T-helper 2 cell treated with Interferon-gamma antibody and Interleukin-4, amounts not matched to agents 5 μg/mL and 100 μg/mL, for 36 hours (primary cell): ENCODE measurements at regions not wholly inside any gene's neighbourhood (a gene's known extent, or its start where the extent isn't known, plus 50 kb on each side); places are given as distances from the start of the nearest gene placed in this dataset.

Experiments used
- DNase-seq: peaks from one replicate; pipeline ENCODE4 v3.0.0; 2021; ENCODE audit warnings: low spot score
- H3K27ac Mint-ChIP-seq: one replicate; pipeline ENCODE4 v1.8.0; 2021; ENCODE audit warnings: mild to moderate bottlenecking, mixed read lengths
- H3K27me3 Mint-ChIP-seq: one replicate; pipeline ENCODE4 v1.8.0; 2021; ENCODE audit warnings: low read depth, mixed read lengths
- H3K36me3 Mint-ChIP-seq: one replicate; pipeline ENCODE4 v1.8.0; 2021; ENCODE audit warnings: low read depth, mixed read lengths
- H3K4me1 Mint-ChIP-seq: one replicate; pipeline ENCODE4 v1.8.0; 2021; ENCODE audit warnings: low read depth, mixed read lengths
- H3K4me3 Mint-ChIP-seq: one replicate; pipeline ENCODE4 v1.8.0; 2022; ENCODE audit warnings: mild to moderate bottlenecking, moderate library complexity, mixed read lengths
- H3K9me3 Mint-ChIP-seq: one replicate; pipeline ENCODE4 v1.8.0; 2021; ENCODE audit warnings: mixed read lengths

GRCh38 chr3:144516026-144516425 is 544.4 kb downstream of the DIPK2A start:
- no peak overlapping the region for H3K27ac Mint-ChIP-seq
- H3K9me3 Mint-ChIP-seq, result no peaks in the 10 kb centered on the region
- H3K36me3 Mint-ChIP-seq, result no peaks in the 10 kb centered on the region
- no peaks in the 10 kb centered on the region for H3K4me1 Mint-ChIP-seq
- no peaks in the 10 kb centered on the region for H3K27me3 Mint-ChIP-seq
- DNase-seq, result no peak
- H3K4me3 Mint-ChIP-seq, result no peak overlapping the region

- Mint-ChIP-seq H3K4me1 (no peaks in the 10 kb centered on the region), H3K36me3 (no peaks in the 10 kb centered on the region), H3K27ac (no peak overlapping the region), H3K4me3 (no peak overlapping the region), H3K27me3 (no peaks in the 10 kb centered on the region), H3K9me3 (no peaks in the 10 kb centered on the region)
- DNase-seq, result no peak
Measured at GRCh38 chr3:144516589-144516988, 545.0 kb downstream of the DIPK2A start.

GRCh38 chr3:144521131-144521530 is 549.5 kb downstream of the DIPK2A start:
- Mint-ChIP-seq H3K4me3 (no peak overlapping the region), H3K27ac (no peak overlapping the region), H3K27me3 (no peaks in the 10 kb centered on the region), H3K9me3 (no peaks in the 10 kb centered on the region), H3K4me1 (no peaks in the 10 kb centered on the region), H3K36me3 (no peaks in the 10 kb centered on the region)
- no peak for DNase-seq

- H3K36me3 Mint-ChIP-seq, result no peaks in the 10 kb centered on the region
- H3K27me3 Mint-ChIP-seq, result no peaks in the 10 kb centered on the region
- H3K4me1 Mint-ChIP-seq, result no peaks in the 10 kb centered on the region
- DNase-seq, result no peak
- no peak overlapping the region for H3K27ac Mint-ChIP-seq
- H3K4me3 Mint-ChIP-seq, result no peak overlapping the region
- no peaks in the 10 kb centered on the region for H3K9me3 Mint-ChIP-seq
Measured at GRCh38 chr3:144522456-144522855, 550.8 kb downstream of the DIPK2A start.

GRCh38 chr3:144523396-144523795 is 551.8 kb downstream of the DIPK2A start:
- Mint-ChIP-seq H3K9me3 (no peaks in the 10 kb centered on the region), H3K4me1 (no peaks in the 10 kb centered on the region), H3K27me3 (no peaks in the 10 kb centered on the region), H3K36me3 (no peaks in the 10 kb centered on the region), H3K27ac (no peak overlapping the region), H3K4me3 (no peak overlapping the region)
- DNase-seq, result no peak

DNA sequence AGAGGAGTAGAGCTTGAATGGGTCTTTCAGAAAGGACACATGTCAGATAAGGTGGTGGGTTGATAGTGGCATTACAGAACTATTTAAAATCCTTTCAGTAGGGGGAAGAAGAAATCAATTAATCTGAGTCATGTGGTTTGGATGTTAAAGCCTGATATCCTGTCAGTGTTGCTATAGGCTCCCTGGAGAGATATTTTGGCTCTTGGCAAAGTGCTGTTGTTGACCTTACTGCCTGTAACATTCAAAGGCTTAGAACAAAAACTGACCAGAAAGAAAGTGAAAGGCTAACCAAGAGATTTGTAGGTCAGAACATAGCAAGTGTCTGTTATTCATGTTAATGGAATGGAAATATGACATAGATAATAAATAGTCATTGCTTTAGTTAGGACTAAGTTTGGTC is 552.9 kb downstream of the DIPK2A start:
- no peaks in the 10 kb centered on the region for H3K27me3 Mint-ChIP-seq
- DNase-seq, result no peak
- no peaks in the 10 kb centered on the region for H3K4me1 Mint-ChIP-seq
- no peak overlapping the region for H3K4me3 Mint-ChIP-seq
- H3K9me3 Mint-ChIP-seq, result no peaks in the 10 kb centered on the region
- no peak overlapping the region for H3K27ac Mint-ChIP-seq
- H3K36me3 Mint-ChIP-seq, result no peaks in the 10 kb centered on the region

DNA sequence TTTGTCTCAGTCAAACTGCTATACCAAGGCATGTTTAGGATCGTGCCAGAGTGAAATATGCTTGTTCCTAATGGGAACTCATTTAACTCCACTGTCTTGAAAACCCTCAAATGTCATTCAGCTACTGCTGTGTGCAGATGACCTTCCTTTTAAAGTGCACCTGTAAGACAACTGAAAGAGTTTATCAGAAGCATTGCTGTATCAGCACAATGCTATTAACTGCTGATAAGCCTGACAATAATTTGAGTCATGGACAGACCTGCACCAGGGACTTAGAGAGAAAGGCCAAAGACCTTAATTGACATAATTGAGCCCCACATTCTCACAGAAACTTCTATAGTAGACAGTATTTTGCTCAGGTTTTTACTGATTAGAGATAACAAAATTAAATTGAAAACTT is 557.9 kb downstream of the DIPK2A start:
- no peaks in the 10 kb centered on the region for H3K4me1 Mint-ChIP-seq
- no peaks in the 10 kb centered on the region for H3K36me3 Mint-ChIP-seq
- no peak overlapping the region for H3K27ac Mint-ChIP-seq
- H3K9me3 Mint-ChIP-seq, result no peaks in the 10 kb centered on the region
- H3K4me3 Mint-ChIP-seq, result no peak overlapping the region
- DNase-seq, result no peak
- no peaks in the 10 kb centered on the region for H3K27me3 Mint-ChIP-seq

- no peaks in the 10 kb centered on the region for H3K4me1 Mint-ChIP-seq
- no peaks in the 10 kb centered on the region for H3K36me3 Mint-ChIP-seq
- no peak overlapping the region for H3K4me3 Mint-ChIP-seq
- no peaks in the 10 kb centered on the region for H3K27me3 Mint-ChIP-seq
- H3K9me3 Mint-ChIP-seq, result no peaks in the 10 kb centered on the region
- DNase-seq, result no peak
- no peak overlapping the region for H3K27ac Mint-ChIP-seq
Measured at GRCh38 chr3:144544871-144545270, 573.2 kb downstream of the DIPK2A start.

GRCh38 chr3:144546539-144546938 is 574.9 kb downstream of the DIPK2A start:
- no peak for DNase-seq
- Mint-ChIP-seq H3K36me3 (no peaks in the 10 kb centered on the region), H3K9me3 (no peaks in the 10 kb centered on the region), H3K4me3 (no peak overlapping the region), H3K27ac (no peak overlapping the region), H3K27me3 (no peaks in the 10 kb centered on the region), H3K4me1 (no peaks in the 10 kb centered on the region)

- no peak overlapping the region for H3K4me3 Mint-ChIP-seq
- no peaks in the 10 kb centered on the region for H3K36me3 Mint-ChIP-seq
- DNase-seq, result no peak
- no peaks in the 10 kb centered on the region for H3K27me3 Mint-ChIP-seq
- no peaks in the 10 kb centered on the region for H3K4me1 Mint-ChIP-seq
- no peaks in the 10 kb centered on the region for H3K9me3 Mint-ChIP-seq
- H3K27ac Mint-ChIP-seq, result no peak overlapping the region
Measured at GRCh38 chr3:144548346-144548745, 576.7 kb downstream of the DIPK2A start.

GRCh38 chr3:144549166-144549565 is 577.5 kb downstream of the DIPK2A start:
- no peak for DNase-seq
- Mint-ChIP-seq H3K9me3 (no peaks in the 10 kb centered on the region), H3K4me1 (no peaks in the 10 kb centered on the region), H3K27me3 (no peaks in the 10 kb centered on the region), H3K4me3 (no peak overlapping the region), H3K36me3 (no peaks in the 10 kb centered on the region), H3K27ac (no peak overlapping the region)

DNA sequence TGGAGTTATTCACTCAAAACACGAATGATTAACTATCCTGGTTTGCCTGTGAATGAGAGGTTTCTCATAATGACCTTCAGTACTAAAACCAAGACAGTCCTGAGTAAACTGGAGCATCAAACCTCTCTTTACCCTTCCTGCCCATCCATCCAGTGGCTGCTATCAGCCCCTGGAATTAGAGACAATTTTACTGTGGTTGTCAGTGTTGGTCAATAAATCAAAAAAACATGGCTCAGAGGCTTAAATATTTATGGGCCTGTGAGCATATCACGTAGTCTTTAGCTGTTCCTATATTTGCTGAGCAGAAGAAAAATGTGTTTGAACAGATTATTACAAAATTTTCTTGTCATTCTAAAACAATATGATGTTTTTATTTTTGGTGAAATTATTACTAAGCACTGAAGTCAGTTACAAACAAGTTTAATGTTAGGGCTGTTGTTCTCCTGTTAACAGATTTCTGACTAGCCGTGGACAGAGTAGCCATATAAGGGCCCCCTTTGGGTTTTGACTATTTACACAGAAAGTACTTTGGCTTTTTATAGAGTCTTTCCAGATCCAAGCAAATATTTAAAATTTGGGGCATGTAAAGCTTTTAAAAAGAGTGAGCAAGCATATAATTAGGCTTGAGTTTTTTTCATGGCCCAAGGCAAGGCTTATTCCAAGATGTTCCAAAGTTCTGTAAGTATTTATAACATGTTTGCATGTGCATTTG is 580.9 kb downstream of the DIPK2A start:
- no peaks in the 10 kb centered on the region for H3K9me3 Mint-ChIP-seq

GRCh38 chr3:144553301-144553700 is 581.7 kb downstream of the DIPK2A start:
- Mint-ChIP-seq H3K27me3 (no peaks in the 10 kb centered on the region), H3K27ac (no peak overlapping the region), H3K9me3 (no peaks in the 10 kb centered on the region), H3K4me1 (no peaks in the 10 kb centered on the region), H3K36me3 (no peaks in the 10 kb centered on the region), H3K4me3 (no peak overlapping the region)
- DNase-seq, result no peak

More for the DNA sequence above, 580.9 kb downstream of the DIPK2A start:
- Mint-ChIP-seq H3K4me3 (no peak overlapping the region), H3K27me3 (no peaks in the 10 kb centered on the region), H3K36me3 (no peaks in the 10 kb centered on the region), H3K4me1 (no peaks in the 10 kb centered on the region), H3K27ac (no peak overlapping the region)
- DNase-seq, result no peak

DNA sequence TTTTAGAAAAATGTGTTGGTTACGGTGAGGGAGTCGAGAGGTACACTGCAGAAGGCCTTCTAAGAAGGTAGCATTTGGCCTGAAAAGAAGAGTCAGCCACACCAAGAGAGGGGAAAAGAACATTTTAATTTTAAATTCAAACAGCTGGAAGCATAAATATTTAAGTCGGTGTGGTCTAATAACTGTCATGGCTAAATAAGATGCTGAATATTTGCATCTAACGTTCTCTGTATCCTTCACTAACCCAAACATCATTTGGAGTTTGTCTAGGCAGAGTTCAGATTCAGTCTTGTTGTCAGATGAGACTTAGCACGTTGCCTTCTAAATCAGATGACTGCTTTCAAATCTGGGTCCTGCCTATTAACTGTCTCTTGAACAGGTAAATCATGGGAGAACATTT is 583.3 kb downstream of the DIPK2A start:
- no peaks in the 10 kb centered on the region for H3K4me1 Mint-ChIP-seq
- H3K27ac Mint-ChIP-seq, result no peak overlapping the region
- H3K9me3 Mint-ChIP-seq, result no peaks in the 10 kb centered on the region
- no peaks in the 10 kb centered on the region for H3K27me3 Mint-ChIP-seq
- no peak overlapping the region for H3K4me3 Mint-ChIP-seq
- DNase-seq, result no peak
- H3K36me3 Mint-ChIP-seq, result no peaks in the 10 kb centered on the region

DNA sequence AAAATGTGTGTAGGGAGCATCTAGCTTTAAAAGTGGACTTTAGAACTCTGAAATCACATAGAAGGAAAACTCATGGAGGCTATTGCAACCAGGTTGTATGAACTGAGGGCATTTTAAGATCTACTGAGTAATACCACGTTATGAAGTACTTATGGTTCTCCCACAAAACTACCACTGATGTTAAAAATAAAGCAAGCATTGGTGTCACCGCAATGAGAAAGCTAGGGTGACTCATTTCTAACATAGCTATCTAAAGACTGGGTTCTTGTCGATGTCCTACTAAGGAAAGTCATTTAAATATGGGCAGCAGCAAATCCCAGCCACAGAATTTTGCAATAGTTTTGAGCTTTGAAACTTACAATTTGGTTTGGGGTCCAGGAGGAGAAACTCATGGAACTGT is 584.8 kb downstream of the DIPK2A start:
- no peak for DNase-seq
- H3K4me3 Mint-ChIP-seq, result no peak overlapping the region
- H3K9me3 Mint-ChIP-seq, result no peaks in the 10 kb centered on the region
- H3K4me1 Mint-ChIP-seq, result no peaks in the 10 kb centered on the region
- H3K27me3 Mint-ChIP-seq, result no peaks in the 10 kb centered on the region
- no peak overlapping the region for H3K27ac Mint-ChIP-seq
- no peaks in the 10 kb centered on the region for H3K36me3 Mint-ChIP-seq
